NCI-H2107 treated with DMSO at 0.1 percent for 48 hours (cell line): ENCODE measurements at regions not wholly inside any gene's neighbourhood (a gene's known extent, or its start where the extent isn't known, plus 50 kb on each side); places are given as distances from the start of the nearest gene placed in this dataset.
A peak's percentile ranks its signal among the peaks of the same experiment; 100 is the strongest.
"Not testable (repeated sequence)": the region's sequence is repeated elsewhere in the genome, so short reads cannot be mapped to it uniquely, and the experiment has no call there.

ENCODE experiments used
- DNase-seq: peaks from one replicate; lab custom pipeline; 2025; ENCODE audit not compliant: unreplicated experiment; lab: John Stamatoyannopoulos, UW

DNA sequence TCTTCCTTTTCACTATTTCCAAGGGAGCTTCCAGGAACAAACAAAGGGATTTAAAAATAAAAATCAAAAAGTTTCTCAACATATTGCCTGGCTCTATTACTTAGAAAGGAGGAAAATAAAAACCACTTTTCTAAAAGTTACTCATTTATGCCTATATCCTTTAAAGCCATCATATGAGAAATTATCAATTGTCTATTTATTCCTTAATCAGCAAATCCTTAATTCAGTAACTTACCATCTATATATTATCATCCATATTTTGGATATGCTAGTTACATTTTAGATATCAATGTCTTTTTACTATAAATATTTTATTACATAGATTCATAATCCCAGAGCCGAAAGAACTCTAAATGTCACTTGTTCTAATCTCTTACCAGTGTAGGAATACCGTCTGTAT, 481.5 kb upstream of the ANO5 start:
- no peak for DNase-seq

DNA sequence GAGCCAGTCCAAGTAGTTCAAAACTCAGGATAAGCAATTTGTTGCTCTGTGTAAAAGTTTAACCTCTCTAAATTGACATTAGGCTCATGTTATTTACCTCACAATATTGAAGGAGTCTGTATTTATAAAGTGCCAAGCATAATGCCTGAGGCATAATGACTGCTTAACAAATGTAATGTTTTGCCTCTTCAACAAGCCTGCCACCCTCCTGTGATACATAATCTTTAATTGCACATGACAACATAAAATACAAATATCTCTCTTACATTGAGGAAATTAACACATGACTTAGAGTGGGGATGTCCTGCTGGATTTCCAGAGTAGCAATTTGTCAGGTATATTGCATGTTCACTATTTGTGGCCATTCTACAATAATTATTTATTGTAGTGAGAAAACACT, 469.2 kb upstream of the ANO5 start:
- peak; percentile 58 for DNase-seq

DNA sequence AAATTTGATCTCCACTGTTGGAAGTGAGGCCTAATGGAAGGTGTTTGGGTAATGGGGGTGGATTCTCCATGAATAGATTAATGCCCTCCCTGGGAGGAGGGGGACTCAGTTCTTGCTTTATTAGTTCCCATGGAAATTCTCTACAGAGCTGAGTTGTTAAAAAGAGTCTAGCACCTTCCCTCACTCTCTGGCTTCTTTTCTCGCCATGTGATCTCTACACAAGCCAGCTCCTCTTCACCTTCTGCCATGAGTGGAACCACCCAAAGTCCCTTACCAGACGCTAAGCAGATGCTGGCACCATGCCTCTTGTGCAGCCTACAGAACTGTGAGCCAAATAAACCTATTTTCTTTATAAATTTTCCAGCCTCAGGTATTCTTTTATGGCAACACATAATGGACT, 465.8 kb upstream of the ANO5 start:
- no peak for DNase-seq

DNA sequence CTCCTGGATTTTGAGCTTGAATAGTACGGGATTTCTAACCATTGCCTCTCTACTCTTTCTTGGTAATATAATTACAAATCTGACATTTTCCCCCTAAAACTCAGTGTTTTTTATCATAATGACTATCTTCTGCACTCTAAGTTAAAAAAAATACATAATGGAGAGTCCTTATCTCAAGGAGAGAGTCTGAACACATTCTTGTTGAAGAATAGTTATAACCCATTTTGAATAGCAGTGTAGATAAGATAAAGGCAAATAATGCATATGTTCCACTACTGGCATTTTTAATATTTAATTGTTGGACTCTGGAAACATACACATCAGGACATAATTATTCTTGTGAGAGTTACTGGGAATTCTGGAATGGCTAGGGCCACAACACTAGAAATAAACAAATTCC, 456.5 kb upstream of the ANO5 start:
- DNase-seq: no peak

DNA sequence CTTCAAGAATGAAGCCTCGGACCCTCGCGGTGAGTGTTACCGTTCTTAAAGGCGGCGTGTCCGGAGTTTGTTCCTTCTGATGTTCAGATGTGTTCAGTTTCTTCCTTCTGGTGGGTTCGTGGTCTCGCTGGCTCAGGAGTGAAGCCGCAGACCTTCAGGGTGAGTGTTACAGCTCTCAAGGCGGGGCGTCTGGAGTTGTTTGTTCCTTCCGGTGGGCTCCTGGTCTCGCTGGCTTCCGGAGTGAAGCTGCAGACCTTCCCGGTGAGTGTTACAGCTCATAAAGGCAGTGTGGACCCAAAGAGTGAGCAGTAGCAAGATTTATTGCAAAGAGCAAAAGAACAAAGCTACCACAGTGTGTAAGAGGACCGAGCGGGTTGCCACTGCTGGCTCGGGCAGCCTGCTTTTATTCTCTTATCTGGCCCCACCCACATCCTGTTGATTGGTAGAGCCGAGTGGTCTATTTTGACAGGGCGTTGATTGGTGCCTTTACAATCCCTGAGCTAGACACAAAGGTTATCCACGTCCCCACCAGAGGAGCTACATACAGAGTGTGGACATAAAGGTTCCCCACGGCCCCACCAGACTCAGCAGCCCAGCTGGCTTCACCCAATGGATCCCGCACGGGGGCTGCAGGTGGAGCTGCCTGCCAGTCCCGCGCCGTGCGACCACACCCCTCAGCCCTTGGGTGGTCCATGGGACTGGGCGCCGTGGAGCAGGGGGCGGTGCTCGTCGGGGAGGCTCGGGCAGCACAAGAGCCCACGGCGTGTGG, 440.2 kb upstream of the ANO5 start:
- DNase-seq: not testable (repeated sequence)

DNA sequence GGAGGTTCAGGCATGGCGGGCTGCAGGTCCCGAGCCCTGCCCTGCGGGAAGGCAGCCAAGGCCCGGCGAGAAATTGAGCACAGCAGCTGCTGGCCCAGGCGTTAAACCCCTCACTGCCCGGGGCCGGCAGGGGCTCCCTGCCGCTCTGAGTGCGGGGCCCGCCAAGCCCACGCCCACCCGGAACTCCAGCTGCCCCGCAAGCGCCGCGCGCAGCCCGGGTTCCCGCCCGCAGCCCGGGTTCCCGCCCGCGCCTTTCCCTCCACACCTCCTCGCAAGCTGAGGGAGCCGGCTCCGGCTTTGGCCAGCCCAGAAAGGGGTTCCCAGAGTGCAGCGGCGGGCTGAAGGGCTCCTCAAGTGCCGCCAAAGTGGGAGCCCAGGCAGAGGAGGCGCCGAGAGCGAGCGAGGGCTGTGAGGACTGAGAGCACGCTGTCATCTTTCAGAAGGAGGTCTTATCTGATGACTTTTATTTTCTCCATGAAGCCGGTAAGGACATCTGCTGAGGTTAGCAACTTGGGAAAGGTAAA, 439.6 kb upstream of the ANO5 start:
- DNase-seq: not testable (repeated sequence)

DNA sequence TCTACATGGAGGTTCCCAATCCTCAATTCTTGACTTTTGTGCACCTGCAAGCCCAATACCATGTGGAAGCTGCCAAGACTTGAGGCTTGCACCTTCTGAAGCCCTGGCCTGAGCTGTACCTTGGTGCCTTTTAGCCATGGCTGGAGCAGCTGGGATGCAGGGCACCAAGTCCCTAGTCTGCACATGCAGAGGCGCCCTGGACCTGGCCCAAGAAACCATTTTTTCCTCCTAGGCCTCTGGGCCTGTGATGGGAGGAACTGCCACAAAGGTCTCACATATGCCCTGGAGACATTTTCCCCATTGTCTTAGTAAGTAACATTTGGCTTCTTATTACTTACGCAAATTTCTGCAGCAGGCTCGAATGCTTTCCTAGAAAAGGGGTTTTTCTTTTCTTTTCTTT, 431.9 kb upstream of the ANO5 start:
- no peak for DNase-seq

DNA sequence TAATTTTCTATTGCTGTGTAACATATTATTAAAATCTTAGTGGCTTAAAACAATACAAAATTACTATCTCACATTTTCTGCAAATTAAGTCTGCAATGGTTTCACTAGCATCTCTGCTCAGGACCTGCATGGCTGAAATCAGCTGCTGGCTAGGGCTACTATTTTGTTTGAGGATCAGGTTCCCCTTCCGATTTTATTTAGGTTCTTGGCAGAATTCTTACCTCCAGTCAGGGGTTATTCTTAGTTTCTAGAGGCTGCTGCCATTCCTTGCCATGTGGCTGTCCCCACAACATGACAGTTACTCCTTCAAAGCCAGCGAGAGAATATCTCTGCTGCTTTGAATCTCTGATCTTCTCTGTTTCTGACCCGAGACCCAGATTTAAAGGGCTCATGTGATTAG, 424.5 kb upstream of the ANO5 start:
- DNase-seq: no peak

DNA sequence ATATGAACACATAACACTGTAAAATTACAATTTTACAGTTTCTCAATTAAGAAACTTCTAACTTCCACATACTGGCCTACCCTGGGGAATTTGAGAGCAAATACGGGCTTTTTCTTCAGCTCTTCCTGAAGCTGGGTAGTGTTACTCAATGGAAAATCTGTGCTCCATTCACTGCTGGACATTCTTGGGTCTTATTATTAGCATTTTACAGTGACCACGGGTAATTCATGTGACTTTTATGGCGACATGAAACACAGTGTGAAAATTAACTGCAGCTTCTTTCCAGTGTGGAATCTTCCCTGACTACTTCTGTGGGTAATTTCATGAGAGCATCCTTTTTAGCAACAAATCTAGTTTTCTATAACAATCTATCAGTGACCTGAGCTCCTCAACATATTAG, 423.7 kb upstream of the ANO5 start:
- DNase-seq: no peak

DNA sequence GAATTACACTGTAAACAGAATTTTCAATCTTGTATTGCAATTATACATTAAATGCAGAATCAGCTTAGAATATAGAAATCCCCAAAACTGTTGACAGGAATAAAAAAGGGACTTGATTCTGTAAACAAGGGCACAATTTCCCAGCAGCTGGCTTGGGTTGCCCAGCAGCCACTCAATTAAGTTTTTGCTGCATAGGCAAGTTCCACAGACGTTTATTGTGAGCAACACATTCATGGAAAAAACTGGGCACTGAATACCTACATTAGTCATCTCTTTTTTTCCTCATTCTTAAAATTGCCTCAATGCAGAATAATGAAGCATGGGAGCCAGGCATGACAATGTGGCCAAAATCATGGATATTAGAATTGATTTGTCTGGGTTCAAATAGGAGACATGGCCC, 421.8 kb upstream of the ANO5 start:
- no peak for DNase-seq

DNA sequence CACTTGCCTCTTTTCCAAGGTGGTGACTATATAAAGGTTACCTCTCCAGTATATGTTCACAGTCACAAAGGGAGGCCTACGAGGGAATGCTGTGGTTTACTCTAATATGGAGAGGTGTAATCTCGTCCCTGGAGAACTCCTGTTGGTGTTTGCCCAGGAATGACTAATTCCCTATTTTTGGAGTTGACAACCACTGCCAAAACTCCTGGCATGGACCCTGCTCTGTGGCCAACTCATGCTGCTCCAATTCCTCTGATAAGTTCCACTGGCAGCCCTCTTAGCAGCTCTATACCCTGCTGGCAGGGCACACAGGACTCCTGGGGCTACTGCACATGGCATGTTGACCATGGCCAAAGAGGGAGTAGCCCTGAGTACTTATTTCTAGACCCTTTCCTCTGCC, 418.7 kb upstream of the ANO5 start:
- no peak for DNase-seq

DNA sequence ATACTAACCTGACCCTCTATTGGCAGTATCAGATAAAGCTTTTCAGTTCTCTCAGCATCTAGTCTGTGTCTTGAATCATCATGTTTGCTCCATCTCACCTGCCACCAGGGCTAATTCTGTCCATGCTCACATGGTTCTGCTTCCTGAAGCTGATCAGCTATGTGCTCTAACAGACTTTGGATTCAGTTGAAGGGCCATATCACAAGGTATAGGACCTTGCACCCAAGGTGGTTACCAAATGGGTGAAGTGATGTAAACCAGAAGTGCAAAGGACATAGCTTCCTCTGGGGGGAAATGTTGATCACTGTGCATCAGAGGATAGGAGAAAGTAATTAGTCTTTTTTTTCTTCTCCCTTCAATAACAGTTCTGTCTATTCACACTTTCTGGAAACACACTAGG, 417.0 kb upstream of the ANO5 start:
- no peak for DNase-seq

DNA sequence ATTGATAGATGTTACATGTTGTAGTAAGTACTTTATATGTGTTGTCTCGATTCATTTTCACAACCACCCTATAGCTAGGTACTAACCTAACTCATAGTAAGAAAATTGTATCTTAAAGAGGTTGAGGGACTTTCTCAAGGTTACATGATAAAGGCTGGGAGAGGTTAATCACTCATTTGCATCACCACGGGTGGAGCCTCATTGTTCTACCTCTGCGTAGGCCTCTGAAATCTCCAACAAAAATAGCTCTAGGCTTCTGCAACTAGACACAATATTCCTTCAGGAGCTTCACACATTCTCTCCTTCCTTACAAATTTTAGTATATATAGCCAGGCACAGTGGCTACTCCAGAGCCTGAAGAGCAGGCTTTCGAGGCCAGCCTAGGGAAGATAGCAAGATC, 408.9 kb upstream of the ANO5 start:
- DNase-seq: no peak

DNA sequence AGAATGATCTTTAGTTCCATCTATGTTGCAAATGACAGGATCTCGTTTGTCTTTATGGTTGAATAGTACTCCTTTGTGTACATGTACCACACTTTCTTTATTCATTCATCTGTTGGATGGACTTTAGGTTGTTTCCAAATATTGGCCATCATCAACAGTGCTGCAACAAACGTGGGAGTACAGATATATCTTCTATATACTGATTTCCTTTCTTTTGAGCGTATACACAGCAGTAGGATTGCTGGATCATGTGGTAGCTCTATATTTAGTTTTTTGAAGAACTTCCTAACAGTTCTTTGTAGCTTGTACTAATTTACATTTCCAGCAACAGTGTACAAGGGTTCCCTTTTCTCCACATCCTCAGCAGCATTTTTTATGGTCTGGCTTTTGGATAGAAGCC, 407.5 kb upstream of the ANO5 start:
- no peak for DNase-seq

DNA sequence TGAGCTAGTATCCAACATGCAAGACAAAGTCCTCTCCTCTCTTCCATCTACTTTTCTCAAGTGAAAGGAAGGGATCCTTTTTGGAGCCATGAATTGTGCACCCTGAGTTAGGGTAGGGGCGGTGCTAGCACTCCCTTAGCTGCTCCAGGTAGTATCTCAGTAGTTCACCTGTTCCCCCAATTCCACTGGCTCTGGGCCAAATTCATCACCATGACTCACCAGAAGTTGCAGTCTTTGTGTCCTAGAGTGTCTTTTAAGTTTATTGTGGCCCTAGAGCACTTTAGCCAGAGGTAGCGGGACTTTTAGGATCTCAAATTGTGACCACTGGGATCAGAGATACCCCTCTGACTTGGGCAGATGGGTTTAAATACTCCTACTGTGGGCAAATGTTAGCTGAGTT, 398.6 kb upstream of the ANO5 start:
- no peak for DNase-seq

DNA sequence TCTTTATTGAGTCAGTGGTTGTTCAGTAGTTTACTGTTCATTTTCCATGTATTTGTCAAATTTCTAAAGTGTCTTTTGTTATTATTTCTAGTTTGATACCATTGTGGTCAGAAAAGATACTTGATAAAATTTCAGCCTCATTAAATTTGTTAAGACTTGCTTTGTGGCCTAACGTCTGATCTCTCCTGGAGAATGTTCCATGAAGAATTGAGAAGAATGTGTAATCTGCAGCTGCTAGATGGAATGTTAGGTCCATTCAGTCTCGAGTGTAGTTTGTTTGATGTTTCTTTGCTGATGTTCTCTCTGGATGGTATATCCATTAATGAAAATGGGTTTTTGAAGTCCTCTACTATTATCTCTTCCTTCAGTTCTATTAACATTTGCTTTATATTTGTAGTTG, 394.7 kb upstream of the ANO5 start:
- DNase-seq: no peak

DNA sequence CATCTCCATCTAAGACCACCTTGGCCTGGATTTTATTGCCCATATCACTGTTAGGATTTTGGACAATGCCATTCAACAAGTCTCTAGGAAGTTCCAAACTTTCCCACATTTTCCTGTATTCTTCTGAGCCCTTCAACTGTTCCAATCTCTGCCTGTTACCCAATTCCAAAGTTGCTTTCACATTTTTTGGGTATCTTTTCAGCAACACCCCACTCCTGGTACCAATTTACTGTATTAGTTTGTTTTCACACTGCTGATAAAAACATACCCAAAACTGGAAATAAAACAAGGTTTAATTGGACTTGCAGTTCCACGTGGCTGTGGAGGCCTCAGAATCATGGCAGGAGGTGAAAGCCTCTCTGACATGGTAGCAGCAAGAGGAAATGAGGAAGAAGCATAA, 388.4 kb upstream of the ANO5 start:
- not testable (repeated sequence) for DNase-seq

DNA sequence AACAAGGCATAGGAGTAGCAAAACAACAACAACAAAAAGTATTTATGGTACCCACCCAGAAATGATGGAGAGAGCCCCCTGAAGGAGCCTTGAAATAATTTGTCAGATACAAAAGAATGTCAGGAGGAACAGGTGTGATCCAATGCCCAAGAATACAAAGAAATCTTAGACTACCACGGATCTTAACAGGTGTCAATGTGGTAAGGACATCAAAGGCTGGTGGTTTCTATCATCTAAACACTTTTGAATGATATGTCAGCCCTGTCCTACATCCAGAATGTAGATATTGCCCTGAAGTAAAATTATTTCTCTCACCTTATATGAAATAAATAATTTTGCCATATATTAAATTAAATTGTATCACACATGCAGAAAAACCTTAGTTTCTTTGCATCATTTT, 386.4 kb upstream of the ANO5 start:
- no peak for DNase-seq

DNA sequence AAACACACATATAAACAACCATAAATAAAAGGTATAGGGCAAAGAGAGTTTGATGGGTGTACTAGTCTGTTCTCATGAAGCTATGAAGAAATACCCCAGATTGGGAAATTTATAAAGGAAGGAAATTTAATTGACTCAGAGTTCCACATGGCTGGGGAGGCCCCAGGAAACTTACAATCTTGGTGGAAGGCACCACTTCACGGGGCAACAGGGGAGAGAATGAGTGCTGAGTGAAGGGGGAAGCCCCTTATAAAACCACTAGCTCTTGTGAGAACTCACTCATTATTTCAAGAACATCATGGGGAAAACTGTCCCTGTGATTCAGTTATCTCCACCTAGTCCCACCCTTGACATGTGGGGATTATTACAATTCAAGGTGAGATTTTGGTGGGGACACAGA, 385.9 kb upstream of the ANO5 start:
- no peak for DNase-seq

DNA sequence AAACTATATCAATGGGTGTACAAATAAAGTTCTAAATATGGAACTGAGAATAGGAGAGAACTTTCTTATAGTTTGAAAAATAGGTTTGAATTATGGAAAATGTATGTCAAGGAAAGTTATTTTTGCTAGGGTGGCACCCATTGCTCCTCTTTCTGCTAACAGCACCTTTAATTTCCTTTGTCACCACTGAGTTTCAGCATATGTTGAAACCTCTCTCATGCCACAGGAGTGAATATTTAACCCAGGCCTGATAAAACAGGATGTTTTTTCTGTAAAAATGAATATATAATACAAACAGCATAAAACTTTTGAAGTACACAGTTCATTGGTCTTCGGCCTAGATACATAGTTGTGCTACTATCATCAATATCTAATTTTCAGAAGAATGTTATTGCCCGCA, 385.5 kb upstream of the ANO5 start:
- no peak for DNase-seq

DNA sequence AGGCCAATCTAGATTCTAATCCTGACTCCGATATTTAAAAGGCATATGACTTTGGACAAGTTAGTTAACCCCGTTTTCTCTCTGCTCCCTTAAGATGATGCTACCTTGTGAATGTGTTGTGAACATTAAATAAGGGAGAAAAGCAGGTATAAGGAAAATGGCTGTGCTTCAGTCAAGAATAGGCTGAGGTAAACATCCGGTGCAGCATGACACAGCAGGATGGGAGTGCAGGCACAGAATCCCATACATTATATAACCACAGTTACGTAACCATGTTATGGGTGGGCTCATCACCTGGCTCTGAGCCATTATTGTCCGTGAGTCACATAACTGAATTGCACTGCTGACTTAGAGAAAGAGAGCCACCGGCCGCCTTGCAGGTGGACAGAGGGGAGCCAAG, 382.2 kb upstream of the ANO5 start:
- no peak for DNase-seq

DNA sequence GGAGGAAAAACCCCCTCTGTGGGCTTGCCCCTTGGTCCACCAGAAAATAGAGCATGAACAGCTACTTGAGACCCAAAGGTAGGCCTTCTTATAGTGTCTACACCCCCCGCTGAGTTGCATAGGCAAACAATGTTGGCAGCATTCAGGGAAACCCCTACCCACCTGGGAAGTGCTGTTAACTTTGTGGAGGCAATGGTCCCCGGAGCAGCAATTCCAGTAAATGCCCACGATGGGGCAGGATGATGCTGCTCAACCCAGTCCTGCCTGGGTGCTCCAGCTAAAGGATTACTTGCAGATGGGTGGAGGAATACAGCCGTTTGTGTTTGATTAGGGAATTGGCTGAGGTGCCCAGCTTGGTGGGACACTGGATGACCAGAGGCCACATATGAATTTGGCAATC, 381.3 kb upstream of the ANO5 start:
- no peak for DNase-seq

DNA sequence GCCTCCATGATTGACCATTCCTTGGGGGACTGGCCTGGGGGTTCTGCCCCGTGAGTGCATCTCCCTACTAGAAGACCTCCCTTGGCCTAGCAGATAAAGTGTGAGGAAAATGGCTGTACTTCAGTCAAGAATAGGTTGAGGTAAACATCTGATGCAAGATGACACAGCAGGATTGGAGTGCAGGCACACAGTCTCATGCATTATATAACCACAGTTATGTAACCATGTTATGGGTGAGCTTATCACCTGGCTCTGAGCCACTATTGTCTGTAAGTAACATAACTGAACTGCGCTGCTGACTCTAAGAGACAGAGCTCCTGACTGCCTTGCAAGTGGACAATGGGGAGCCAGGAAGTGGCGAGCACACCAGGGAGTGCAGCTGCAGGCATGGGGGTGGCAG, 378.7 kb upstream of the ANO5 start:
- DNase-seq: no peak
